Peyer's patch (tissue), 4 donors: ENCODE measurements at regions not wholly inside any gene's neighbourhood (a gene's known extent, or its start where the extent isn't known, plus 50 kb on each side); places are given as distances from the start of the nearest gene placed in this dataset.

ENCODE experiments used
- POLR2A ChIP-seq, 2 donors: fragments of 450-650 bp; IDR thresholded peaks; one replicate each; pipeline ENCODE4 v1.5.1; 2017; ENCODE audit warnings: antibody characterized with exemption in 2 of 2, mild to moderate bottlenecking in 2 of 2, moderate library complexity in 2 of 2
- TF ChIP-seq, protein P1 (sequence below), 6 experiments: fragments of 450-650 bp in 4 of 6; fragments of 200-600 bp in 2 of 6; sonication (generic) in 1 of 6; IDR thresholded peaks; one replicate each; pipeline ENCODE4 v1.5.1; 2017 to 2019; ENCODE audit warnings: antibody characterized with exemption in 6 of 6, mild to moderate bottlenecking in 3 of 6, moderate library complexity in 1 of 6

DNA sequence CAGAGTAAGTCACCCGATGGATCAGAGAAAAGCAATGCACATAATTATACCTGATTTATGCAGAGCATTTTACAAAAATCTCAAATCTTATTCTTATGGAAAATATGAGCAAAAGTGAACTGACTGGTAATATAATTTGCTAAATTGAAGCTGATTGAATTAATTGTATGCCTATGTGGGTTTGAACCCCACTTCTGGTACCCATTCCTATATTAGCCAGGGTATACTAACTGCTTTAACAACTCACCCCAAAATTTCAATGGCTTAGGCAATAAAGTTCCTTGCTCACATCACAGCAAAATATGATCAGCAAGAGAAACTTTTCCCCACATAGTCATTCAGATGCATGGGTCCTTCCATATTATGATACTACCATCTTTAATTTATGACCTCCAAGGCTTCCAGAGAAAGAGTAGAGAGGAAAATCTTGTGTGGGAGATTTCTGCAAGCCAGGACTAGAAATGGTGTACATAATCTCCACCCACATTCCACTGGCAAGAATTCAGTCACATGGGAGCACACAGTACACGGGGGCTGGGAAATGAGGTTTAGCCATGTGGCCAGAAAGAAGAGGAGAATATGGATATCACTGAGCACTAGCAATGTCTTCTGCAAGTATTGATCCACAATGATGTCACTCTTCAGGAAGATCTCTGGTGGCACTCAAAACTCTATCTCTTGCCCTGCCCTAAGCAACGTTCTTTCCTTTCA, 640.7 kb downstream of the BCOR start:
- TF ChIP-seq, protein P1, sequence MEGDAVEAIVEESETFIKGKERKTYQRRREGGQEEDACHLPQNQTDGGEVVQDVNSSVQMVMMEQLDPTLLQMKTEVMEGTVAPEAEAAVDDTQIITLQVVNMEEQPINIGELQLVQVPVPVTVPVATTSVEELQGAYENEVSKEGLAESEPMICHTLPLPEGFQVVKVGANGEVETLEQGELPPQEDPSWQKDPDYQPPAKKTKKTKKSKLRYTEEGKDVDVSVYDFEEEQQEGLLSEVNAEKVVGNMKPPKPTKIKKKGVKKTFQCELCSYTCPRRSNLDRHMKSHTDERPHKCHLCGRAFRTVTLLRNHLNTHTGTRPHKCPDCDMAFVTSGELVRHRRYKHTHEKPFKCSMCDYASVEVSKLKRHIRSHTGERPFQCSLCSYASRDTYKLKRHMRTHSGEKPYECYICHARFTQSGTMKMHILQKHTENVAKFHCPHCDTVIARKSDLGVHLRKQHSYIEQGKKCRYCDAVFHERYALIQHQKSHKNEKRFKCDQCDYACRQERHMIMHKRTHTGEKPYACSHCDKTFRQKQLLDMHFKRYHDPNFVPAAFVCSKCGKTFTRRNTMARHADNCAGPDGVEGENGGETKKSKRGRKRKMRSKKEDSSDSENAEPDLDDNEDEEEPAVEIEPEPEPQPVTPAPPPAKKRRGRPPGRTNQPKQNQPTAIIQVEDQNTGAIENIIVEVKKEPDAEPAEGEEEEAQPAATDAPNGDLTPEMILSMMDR (IDR thresholded peaks at IDR 0.05) = no peak
- no peak for TF ChIP-seq POLR2A (IDR thresholded peaks at IDR 0.05)
